ENCODE measurements at regions not wholly inside any gene's neighbourhood (a gene's known extent, or its start where the extent isn't known, plus 50 kb on each side); places are given as distances from the start of the nearest gene placed in this dataset.

GRCh38 chr13:46479691-46480090 is 73.3 kb upstream of the LRCH1 start (continued):
- no peak for TF ChIP-seq AR (CRISPR knock-in tag; IDR thresholded peaks at IDR 0.05)

- CTCF ChIA-PET, result interaction anchor here (1.0 kb wide), 1 partner anchor 92 kb away, joined by 3 read pairs; the partner anchor contains the start of gene RUBCNL
- DNase-seq (ENCODE audit: low spot score), result no peak
- POLR2A ChIA-PET, result no interaction called here
- Mint-ChIP-seq H3K4me3 (no peak overlapping the region), H3K4me1 (no peaks in the 10 kb centered on the region), H3K9me3 (peaks cover 9% of the 10 kb centered on the region), H3K27ac (no peak overlapping the region), H3K27me3 (ENCODE audit: low read depth) (no peaks in the 10 kb centered on the region; the same call in 1 of the 2 replicates), H3K36me3 (no peaks in the 10 kb centered on the region)
- no peak for ATAC-seq
- TF ChIP-seq GRHL2 (CRISPR knock-in tag; IDR thresholded peaks at IDR 0.05; ENCODE audit: insufficient replicate concordance, severe bottlenecking), result no peak
- TF ChIP-seq ATF3 (CRISPR knock-in tag; conservative IDR thresholded peaks at IDR 0.05), result no peak
- TF ChIP-seq PRDM15 (CRISPR knock-in tag; IDR thresholded peaks at IDR 0.05), result no peak
- TF ChIP-seq ATF2 (CRISPR knock-in tag; IDR thresholded peaks at IDR 0.05; ENCODE audit: borderline replicate concordance, low read depth), result no peak
- no peak for TF ChIP-seq SMAD3 (CRISPR knock-in tag; IDR thresholded peaks at IDR 0.05; ENCODE audit: borderline replicate concordance)
- no peak for TF ChIP-seq TCF7 (CRISPR knock-in tag; IDR thresholded peaks at IDR 0.05; ENCODE audit: low read depth)
- no peak for TF ChIP-seq ZNF263 (CRISPR knock-in tag; IDR thresholded peaks at IDR 0.05; ENCODE audit: low read depth)
- no peak for TF ChIP-seq CDX4 (CRISPR knock-in tag; IDR thresholded peaks at IDR 0.05; ENCODE audit: borderline replicate concordance)
- no peak for TF ChIP-seq E2F4 (CRISPR knock-in tag; IDR thresholded peaks at IDR 0.05; ENCODE audit: borderline replicate concordance, low read depth)
- TF ChIP-seq NFYB (CRISPR knock-in tag; conservative IDR thresholded peaks at IDR 0.05; ENCODE audit: low read depth), result no peak
- no peak for TF ChIP-seq SOX15 (CRISPR knock-in tag; IDR thresholded peaks at IDR 0.05)
- TF ChIP-seq ZNF138 (CRISPR knock-in tag; conservative IDR thresholded peaks at IDR 0.05), result no peak
- TF ChIP-seq CTCF (IDR thresholded peaks at IDR 0.05), result no peak
- TF ChIP-seq FOXJ3 (CRISPR knock-in tag; IDR thresholded peaks at IDR 0.05; ENCODE audit: borderline replicate concordance), result no peak
- TF ChIP-seq MXD4 (CRISPR knock-in tag; IDR thresholded peaks at IDR 0.05; ENCODE audit: borderline replicate concordance), result no peak
Observed at GRCh38 chr13:46479283-46479682, 73.7 kb upstream of the LRCH1 start.
